GM19239 (cell line): ENCODE measurements at regions not wholly inside any gene's neighbourhood (a gene's known extent, or its start where the extent isn't known, plus 50 kb on each side); places are given as distances from the start of the nearest gene placed in this dataset.
A peak's percentile ranks its signal among the peaks of the same experiment; 100 is the strongest.

ENCODE experiments used
- DNase-seq: peaks from one replicate; pipeline ENCODE4 v3.0.0; 2011; ENCODE audit warnings: low spot score; ENCODE audit not compliant: insufficient read length
- FAIRE-seq: peaks from 2 replicates; lab custom pipeline; 2011; peaks lifted over from hg19 to GRCh38; lab: Jason Lieb, UNC

DNA sequence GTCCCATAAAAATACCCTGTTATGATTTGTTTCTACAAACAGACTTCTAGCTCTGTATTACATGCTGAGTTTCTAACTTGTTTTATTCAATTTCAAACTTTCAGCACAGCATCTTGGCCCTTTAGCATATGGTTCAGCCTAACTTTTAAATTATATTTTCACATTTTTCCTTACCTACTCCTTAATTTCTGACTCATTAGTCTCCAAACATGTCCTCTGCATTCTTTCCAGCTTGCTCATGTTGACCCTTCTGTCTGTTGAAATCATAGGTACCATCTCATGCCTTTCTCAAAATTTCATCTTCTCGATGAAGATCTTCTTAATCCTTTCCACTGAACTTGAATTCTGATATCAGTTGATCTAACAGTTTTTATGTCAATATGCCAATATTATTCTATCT, 200.9 kb upstream of the RIOK2 start:
- DNase-seq (no peak), FAIRE-seq (no peak)

DNA sequence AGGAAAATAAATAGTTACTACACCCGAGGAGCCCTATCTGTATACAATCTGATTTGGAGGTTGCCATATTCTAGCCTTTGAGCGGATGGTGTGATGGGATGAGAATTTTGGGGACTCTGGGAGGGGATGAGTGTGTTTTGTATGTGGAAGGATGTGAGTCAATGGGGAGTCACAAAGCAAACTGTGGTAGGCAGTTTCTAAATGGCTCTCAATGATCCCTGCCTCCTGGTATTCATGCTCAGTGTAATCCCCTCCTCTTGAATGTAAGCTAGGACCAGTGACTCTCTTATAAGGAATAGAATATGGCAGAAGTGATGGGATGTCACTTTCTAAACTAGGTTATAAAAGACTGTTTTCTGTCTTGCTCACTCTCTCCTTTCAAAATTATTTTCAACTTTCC, 205.7 kb upstream of the RIOK2 start:
- FAIRE-seq (no peak), DNase-seq (no peak)

DNA sequence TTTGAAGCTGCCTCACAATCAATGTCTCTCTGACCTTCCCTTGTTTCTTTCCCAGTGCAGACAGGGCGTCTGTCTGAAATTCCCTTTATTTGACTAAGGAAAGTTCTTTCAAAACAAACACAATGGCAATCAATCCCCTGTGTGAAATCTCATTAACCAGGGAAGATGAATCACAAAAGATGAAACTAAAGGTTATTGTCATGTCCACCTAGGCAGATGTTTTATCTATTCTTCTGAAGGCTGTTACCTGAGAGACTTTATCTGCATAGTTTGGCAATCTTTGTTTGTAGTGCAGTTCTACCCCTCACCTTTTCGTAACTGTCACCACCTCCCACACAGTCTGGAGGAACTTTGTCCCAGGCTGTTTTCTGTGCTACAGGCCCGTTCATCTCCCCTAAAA, 217.5 kb upstream of the RIOK2 start:
- DNase-seq (no peak), FAIRE-seq (no peak)

DNA sequence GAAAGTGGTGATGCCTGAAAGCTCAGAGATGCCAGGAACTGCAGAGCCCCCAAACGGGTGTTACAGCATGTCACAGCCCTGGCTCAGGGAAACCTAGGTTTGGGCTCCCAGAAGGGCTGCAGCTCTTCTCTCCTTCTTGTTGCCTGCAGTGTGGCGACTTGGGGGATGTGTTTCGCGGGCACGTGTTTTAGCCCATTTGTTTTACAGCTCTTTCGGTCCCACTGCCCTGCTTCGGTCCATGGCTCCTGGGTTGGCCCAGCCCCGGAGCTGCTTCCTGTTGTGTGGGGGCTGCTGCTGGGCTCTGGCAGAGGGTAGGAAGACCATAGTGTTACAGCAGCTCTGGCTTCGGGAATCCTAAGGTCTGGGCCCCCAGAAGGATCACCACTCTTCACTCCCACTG, 222.9 kb upstream of the RIOK2 start:
- DNase-seq: no peak
- no peak for FAIRE-seq

DNA sequence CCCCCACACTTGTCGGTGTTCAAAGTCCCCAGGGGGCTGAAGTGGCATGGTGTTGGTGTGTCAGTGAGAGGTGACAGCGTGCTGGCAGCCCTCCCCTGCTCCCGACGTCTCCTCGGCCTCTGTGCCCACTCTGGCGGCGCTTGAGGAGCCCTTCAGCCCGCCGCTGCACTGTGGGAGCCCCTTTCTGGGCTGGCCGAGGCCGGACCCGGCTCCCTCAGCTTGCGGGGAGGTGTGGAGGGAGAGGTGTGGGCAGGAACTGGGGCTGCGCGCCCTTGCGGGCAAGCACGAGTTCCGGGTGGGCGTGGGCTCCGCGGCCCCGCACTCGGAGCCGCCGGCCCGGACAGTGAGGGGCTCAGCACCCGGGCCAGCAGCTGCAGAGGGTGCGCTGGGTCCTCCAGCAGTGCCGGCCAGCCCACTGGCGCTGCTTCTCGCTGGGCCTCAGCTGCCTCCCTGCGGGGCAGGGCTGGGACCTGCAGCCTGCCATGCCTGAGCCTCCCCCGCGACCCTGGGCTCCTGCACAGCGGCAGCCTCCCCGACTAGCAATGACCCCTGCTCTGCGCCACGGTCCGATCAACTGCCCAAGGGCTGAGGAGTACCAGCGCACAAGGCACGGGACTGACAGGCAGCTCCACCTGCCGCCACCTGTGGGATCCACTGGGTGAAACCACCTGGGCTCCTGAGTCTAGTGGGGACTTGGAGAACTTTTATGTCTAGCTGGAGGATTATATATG, 224.1 kb upstream of the RIOK2 start:
- DNase-seq (no peak), FAIRE-seq (no peak)

DNA sequence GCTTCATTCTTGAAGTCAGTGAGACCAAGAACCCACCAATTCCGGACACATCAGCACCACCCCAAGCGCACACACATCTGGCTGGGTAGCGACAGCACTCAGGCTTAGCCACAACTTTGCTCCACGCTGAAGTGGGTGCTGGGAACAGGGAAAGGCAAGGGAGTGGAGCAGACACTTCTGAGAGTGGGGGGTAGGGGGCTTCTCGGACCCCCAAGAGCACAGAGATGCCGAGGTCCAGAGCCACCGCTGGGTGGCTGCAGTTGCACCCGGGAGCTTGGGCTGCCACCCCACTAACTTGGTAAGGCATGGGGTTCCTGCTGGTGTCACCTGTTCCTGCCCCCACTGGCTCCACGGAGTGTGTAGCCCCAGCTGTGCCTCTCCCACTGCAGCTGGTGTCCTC, 225.3 kb upstream of the RIOK2 start:
- DNase-seq (no peak), FAIRE-seq (no peak)

GRCh38 chr5:97412959-97413358, 229.9 kb upstream of the RIOK2 start:
- DNase-seq (no peak), FAIRE-seq (no peak)

DNA sequence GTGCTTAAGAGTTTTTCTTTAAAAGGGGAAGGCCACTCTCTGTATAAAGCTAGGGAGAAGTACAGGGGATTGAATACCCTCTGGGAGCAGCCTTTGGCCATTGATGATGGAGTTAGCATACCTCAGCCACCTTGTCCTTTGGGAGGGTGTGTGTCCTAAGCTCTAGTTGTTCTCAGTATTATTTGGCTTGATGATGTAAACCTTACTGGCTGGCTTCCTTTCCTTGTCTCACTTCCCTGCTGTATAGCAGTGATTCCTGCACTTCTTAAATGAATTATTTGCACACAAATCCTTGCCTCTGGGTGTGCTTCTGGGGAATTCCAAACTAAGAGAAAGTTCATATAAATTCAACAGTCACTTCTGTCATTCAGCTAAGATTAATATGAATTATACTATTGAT, 234.9 kb upstream of the RIOK2 start:
- DNase-seq (no peak), FAIRE-seq (no peak)

DNA sequence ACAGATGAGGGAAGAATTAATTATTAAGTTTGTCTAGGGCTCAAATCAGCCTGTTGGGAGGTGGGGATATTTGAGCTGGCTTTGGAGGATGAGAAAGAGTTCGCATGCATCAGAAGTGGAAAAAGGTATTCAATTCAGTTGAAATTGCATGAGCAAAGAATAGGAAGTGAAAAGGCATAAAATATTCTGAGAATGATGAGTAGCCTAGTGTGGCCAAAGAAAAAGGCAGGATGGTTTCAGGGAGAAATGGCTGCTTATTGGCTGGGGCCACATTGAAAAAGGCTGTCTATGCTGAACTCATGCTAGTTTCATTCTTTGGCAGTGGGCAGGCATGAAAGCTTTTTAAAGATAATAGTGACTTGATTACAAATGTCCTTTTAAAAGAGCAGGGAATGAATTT, 235.4 kb upstream of the RIOK2 start:
- FAIRE-seq: no peak
- DNase-seq: no peak

DNA sequence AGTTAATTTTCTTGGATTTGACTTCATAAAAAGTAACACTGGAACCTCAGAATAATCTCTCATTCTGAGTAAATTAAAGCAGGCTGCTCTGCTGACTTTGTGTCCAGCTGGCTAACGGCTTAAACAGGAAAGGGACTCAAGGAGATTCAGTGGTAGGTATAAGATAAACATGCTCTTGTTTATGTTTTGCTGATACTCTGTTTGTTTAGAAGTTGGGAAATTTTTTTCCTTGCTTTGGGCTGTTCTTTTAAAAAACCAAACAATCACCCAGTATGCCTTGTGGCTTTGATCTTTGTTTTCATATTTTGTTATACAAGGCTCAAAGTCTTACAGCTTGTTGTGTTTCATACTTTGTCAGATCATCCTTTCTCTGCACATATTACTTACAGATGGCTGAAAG, 237.6 kb upstream of the RIOK2 start:
- no peak for DNase-seq

DNA sequence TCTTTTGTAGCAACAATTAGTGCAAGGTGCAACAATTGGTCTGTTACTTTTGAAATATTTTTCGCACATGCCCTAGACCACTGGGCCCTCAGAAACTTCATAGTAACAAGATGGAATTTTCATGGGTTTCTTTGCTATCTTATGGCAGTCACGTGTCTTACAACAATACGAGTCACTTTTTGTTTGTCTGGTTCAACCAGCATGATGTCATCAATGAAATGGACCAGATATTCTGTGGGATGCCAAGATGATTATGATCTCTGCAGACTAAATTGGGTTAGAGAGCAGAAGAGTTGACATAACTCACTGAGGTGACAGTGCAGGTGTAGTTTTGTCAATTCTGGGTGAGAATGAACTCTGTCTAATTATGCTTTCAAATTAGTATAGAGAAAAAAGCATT, 239.6 kb upstream of the RIOK2 start:
- no peak for DNase-seq
- no peak for FAIRE-seq

More for the DNA sequence above, 237.6 kb upstream of the RIOK2 start:
- FAIRE-seq: no peak

DNA sequence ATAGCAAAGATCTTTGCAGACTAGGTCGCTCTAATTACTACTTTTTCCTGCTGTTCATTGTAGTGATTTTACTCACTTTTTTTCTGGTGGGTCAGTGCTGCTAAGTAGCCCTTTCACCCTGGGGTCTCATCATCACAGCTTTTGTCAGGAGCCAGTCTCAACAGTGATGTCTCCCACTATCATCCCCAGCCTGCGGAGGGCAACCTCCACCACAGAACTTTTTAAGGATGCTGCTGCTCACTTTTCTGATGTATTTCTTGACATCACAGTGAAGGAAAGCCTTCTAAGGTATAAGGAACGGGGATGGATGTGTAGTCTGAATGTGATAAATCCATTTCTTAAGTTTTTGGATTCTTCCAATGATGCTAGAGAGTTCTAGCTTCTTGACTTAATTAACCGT, 242.5 kb upstream of the RIOK2 start:
- FAIRE-seq: no peak
- no peak for DNase-seq

DNA sequence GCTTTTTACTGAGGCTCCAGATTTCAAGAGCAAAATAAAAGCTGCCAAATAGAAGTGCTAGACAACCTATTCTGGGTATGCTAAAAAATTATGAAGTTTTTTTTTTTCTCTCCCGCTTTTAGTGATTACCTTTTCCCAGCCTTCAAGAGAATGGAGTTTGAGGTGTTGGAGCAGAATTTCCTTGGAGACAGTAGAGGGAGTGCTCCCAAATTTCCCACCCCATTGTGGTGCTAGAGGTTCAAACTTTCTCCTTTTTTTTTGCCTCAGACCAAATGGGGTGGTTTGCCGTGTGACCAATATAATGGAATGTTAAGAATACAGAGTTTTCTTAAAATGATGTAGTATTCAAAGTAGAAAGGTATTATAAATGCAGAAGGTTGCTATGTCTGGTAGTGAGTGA, 244.2 kb upstream of the RIOK2 start:
- FAIRE-seq (no peak), DNase-seq (no peak)

- FAIRE-seq: no peak
- DNase-seq: no peak
Observed at GRCh38 chr5:97434021-97434420, 251.0 kb upstream of the RIOK2 start.

DNA sequence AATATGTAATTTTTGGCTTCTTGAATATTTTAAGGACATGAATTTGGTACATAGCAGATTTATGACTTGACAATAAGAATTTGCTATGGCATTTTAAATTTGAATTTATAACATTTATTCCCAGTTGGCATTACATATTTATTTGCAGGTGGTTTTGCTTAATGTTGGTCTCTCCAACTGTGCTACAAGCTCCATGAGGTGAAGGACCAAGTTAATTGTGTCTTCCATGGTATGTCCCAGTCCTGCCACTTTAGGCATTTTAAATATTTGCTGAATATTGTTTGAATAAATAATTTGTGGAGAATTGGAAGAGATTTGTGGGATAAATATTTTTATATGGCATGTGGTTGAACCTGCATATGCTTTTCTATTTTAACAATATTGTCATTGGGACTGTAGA, 253.4 kb upstream of the RIOK2 start:
- DNase-seq: no peak
- FAIRE-seq: no peak

DNA sequence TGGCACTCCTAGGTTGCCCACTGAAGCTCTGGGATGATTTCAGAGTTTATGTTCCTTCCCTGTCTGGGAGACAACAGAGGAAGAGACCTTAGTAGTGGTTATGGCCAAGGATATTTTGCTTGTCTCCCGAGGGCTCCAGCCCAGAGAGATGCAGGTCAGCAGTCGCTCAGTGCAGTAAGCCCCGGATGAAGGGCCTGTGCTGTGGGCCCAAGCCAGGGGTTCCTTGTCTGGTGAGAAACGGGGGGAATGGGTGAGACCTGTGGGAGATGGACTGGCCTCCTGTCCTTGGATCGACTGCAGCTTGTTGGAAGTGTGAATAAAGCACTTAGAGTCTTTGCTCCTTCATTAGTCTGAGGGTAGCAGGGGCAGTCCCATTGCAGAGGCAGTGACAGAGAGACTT, 260.7 kb upstream of the RIOK2 start:
- FAIRE-seq (no peak), DNase-seq (no peak)

GRCh38 chr5:97449172-97449571, 266.1 kb upstream of the RIOK2 start:
- DNase-seq (no peak), FAIRE-seq (no peak)

DNA sequence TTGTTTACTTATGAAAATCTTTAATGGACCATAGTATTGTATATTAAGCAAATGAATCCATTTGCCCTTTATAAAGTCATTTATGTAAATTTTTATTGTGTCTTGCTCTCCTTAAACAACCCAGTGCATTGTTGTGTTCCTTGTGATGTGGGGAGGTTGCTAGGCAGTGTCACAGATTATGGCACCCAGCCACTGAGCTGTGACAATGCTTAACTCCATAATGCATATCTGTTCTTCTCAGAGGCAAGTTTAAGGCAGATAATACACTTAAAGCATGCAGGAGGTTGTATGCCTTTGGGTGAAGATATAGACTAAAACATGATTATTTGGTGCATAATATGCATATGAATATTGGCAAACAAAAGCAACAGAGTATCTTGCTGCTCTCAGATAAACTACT, 269.6 kb upstream of the RIOK2 start:
- DNase-seq (no peak), FAIRE-seq (no peak)

GRCh38 chr5:97453263-97453662, 270.2 kb upstream of the RIOK2 start:
- no peak for FAIRE-seq
- DNase-seq: no peak

DNA sequence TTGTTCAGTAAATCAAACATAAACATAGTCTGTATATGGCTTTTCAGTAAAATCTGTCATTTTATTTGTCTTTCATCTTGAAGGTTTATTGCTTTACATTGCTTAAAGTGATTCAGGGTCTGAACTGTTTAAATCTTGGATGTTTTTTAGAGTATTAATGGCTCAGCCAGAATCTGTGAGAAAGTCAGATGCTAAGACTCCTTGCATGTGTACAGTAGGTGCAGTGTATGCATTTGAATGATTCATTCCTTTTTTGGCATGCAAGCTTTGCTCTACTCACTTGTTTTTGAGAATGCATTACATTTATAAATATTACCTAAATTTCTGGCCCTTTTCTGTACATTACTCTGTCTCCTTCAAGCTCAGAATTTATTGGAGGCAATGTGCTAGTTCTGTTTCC, 271.0 kb upstream of the RIOK2 start:
- FAIRE-seq (no peak), DNase-seq (no peak)

DNA sequence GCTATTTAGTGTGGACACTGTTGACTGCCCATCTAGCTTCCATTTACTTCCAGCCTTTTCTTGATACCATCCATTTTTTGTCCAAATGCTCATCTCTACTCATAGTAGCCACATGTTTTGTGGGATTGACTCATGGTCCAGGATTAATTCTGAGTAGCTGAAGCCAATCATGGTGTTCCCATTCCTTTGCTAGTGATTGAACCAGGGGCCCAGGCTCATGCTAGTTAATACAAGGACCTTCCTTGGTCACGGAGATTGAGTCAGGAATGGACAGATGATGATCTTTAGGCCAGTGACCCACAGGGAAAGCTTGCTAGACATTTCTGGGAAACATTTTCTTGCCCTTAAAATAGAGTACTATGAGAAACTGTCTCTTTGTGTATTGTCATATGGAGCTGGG, 272.9 kb upstream of the RIOK2 start:
- DNase-seq (no peak), FAIRE-seq (no peak)

- FAIRE-seq (peak; percentile 44), DNase-seq (no peak)
Observed at GRCh38 chr5:97458851-97459250, 275.8 kb upstream of the RIOK2 start.

DNA sequence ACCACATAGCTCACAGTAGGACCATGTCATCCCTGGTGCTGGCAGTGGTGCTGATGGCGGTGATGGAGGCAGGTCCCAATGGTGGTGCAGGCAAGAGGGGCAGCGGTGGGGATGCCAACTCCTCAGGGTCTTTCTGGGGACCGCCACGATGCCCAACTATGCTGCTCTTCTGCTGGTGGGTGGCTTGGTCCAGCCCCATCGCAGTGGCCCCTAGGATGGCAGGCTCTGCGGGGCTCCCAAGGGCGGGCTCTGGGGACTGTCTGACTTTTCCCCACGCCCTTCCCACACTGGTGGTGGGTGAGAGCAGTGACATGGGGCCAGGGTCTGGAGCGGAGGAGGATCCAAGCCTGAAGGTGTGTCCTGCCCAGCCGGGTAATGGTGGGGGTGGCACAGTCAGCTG, 288.9 kb upstream of the RIOK2 start:
- no peak for FAIRE-seq
- no peak for DNase-seq
